Brain microvascular endothelial cell (primary cell): ENCODE measurements at regions not wholly inside any gene's neighbourhood (a gene's known extent, or its start where the extent isn't known, plus 50 kb on each side); places are given as distances from the start of the nearest gene placed in this dataset.

Experiments used
- DNase-seq: peaks from one replicate; pipeline ENCODE4 v3.0.0-alpha.2; 2020
- H3K27ac ChIP-seq: fragments of 250-450 bp; sonication (Bioruptor Pico); 2 replicates; pipeline ENCODE4 v1.5.1; 2020; ENCODE audit warnings: mild to moderate bottlenecking, moderate library complexity
- H3K27me3 ChIP-seq: fragments of 250-450 bp; sonication (Bioruptor Pico); replicated peaks from 2 replicates; pipeline ENCODE4 v1.5.1; 2020; ENCODE audit warnings: mild to moderate bottlenecking
- H3K36me3 ChIP-seq: fragments of 250-450 bp; sonication (Bioruptor Pico); replicated peaks from 2 replicates; pipeline ENCODE4 v1.5.1; 2020; ENCODE audit warnings: mild to moderate bottlenecking
- H3K4me3 ChIP-seq: 2 replicates; pipeline ENCODE4 v1.5.1; 2011; ENCODE audit warnings: low read depth, mild to moderate bottlenecking, control low read depth, low read length, moderate library complexity
- in situ Hi-C: cut with HindIII; loops from 2 replicates; pipeline ENCODE4 v1.10.0; 2017; ENCODE audit warnings: low sequenced_read_pairs, low pct_ligation_motif_present
- TF ChIP-seq, protein P1 (sequence below): IDR thresholded peaks from 2 replicates; pipeline ENCODE4 v1.5.1; 2011; ENCODE audit warnings: low read depth, mild to moderate bottlenecking, moderate library complexity, low read length, control low read depth, inconsistent platforms; ENCODE audit errors: missing control alignments

GRCh38 chr15:79756365-79756764 is 140.4 kb downstream of the MTHFS start:
- Histone ChIP-seq H3K27ac (no peak overlapping the region), H3K4me3 (no peak overlapping the region), H3K36me3 (no peaks in the 10 kb centered on the region), H3K27me3 (no peaks in the 10 kb centered on the region)
- TF ChIP-seq, protein P1, sequence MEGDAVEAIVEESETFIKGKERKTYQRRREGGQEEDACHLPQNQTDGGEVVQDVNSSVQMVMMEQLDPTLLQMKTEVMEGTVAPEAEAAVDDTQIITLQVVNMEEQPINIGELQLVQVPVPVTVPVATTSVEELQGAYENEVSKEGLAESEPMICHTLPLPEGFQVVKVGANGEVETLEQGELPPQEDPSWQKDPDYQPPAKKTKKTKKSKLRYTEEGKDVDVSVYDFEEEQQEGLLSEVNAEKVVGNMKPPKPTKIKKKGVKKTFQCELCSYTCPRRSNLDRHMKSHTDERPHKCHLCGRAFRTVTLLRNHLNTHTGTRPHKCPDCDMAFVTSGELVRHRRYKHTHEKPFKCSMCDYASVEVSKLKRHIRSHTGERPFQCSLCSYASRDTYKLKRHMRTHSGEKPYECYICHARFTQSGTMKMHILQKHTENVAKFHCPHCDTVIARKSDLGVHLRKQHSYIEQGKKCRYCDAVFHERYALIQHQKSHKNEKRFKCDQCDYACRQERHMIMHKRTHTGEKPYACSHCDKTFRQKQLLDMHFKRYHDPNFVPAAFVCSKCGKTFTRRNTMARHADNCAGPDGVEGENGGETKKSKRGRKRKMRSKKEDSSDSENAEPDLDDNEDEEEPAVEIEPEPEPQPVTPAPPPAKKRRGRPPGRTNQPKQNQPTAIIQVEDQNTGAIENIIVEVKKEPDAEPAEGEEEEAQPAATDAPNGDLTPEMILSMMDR, result no peak
- DNase-seq, result no peak
- in situ Hi-C loops, result no loop called here

DNA sequence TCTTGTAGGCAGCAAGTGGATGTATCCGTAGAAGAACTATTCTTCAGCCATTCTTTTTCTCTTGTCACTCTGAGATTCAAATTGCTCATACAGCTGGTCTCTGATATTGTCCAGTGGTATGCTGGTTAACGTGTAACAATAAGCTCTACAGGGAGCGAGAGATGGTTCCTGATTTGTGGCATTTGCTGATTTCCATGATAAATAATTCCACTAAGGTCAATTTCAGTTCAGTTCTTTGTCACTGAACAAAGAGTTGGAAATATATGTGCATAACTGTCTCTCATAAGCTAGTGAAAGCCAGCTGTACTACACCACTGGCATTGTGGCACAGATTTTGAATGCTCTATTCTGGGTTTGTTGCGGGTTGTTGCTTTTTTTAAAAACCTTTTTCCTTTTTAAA is 131.7 kb downstream of the MTHFS start:
- H3K36me3 ChIP-seq, result no peaks in the 10 kb centered on the region
- TF ChIP-seq, protein P1, result no peak
- DNase-seq, result no peak
- in situ Hi-C loops, result no loop called here
- H3K27ac ChIP-seq, result no peak overlapping the region
- no peaks in the 10 kb centered on the region for H3K27me3 ChIP-seq
- no peak overlapping the region for H3K4me3 ChIP-seq

DNA sequence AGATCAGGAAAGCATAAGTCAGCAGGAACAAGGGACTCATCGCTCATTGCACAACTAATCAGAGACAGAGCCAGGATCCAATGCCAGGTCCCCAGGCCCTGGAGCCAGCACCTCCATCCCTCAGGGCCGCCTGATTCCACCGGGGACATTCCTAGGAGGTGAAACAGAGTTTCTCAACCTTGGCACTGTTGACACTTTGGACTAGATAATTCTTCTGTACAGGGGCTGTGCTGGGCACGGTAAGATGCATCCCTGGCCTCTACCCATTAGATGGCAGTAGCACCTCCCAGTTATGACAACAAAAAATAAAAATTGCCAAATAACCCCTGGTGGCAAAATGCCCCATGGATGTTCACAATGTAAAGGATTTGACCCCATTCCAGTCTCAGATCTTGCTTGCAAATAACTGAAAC is 127.7 kb downstream of the MTHFS start:
- Histone ChIP-seq H3K36me3 (no peaks in the 10 kb centered on the region), H3K4me3 (no peak overlapping the region), H3K27me3 (no peaks in the 10 kb centered on the region), H3K27ac (no peak overlapping the region)
- in situ Hi-C loops, result no loop called here
- TF ChIP-seq, protein P1, result peak; percentile 36
- peak; percentile 2 for DNase-seq

DNA sequence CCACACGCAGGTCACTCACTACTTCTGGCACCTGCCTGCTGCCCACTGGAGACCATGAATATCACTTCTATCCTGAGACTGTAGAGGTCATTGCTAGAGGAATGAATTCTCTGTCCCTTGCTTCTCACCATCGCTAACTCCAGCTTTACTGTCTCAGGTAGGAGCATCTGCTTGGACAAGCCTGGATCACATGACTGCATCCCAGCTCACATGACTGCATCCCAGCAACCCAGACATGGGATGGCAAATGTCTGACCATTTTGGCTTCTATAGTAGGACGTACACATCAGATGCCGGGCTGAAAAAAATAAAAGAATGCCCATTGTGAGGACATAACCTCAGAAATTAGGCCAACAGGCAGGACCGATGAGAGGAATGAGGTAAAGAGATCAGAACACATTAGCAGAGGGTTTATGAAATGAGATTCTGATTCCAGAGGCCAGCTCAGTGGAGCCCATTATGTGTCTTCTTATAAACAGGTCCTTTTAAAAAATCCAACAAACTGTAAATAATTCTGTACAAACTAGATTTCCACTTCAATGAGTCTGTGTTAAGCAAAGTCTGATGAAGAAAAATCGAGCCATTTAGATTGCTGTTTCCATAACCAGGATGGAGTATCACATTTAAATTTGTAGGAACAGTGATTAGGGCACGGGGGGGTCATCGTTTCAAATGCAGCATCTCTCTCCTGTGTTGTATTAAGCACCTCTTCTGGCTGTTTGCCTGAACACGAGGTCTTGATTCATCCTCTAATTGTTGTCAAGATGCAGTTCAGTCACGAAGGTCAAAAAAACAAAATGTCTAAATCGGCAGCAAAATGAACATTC is 126.7 kb downstream of the MTHFS start:
- TF ChIP-seq, protein P1, result no peak
- no peak overlapping the region for H3K4me3 ChIP-seq
- no peak for DNase-seq
- in situ Hi-C loops, result no loop called here
- no peaks in the 10 kb centered on the region for H3K27me3 ChIP-seq
- H3K27ac ChIP-seq, result no peak overlapping the region
- H3K36me3 ChIP-seq, result no peaks in the 10 kb centered on the region

GRCh38 chr15:79773128-79773527 is 123.7 kb downstream of the MTHFS start:
- H3K36me3 ChIP-seq, result no peaks in the 10 kb centered on the region
- H3K27me3 ChIP-seq, result no peaks in the 10 kb centered on the region
- no peak overlapping the region for H3K27ac ChIP-seq
- DNase-seq, result no peak
- in situ Hi-C loops, result no loop called here
- H3K4me3 ChIP-seq, result no peak overlapping the region
- TF ChIP-seq, protein P1, result no peak

DNA sequence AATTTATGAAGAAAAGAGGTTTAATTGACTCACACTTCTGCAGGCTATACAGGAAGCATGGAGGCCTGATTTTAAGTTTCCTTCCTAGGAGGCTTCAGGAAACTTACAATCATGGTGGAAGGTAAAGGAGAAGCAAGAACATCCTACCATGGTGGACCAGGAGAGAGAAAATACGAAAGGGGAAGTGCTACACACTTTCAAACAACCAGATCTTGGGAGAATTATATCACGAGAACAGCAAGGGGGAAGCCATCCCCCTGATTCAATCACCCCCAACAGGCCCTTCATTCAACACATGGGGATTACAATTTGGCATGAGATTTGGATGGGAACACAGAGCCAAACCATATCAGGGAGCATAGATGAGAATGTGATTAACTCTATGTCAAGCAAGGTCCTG is 121.0 kb downstream of the MTHFS start:
- in situ Hi-C loops, result no loop called here
- DNase-seq, result no peak
- Histone ChIP-seq H3K27me3 (no peaks in the 10 kb centered on the region), H3K36me3 (no peaks in the 10 kb centered on the region), H3K4me3 (no peak overlapping the region), H3K27ac (no peak overlapping the region)
- TF ChIP-seq, protein P1, result no peak
